HEK293 (cell line): ENCODE measurements at regions not wholly inside any gene's neighbourhood (a gene's known extent, or its start where the extent isn't known, plus 50 kb on each side); places are given as distances from the start of the nearest gene placed in this dataset.

ENCODE experiments used
- KLF1 ChIP-seq: fragments of 450-650 bp; formaldehyde crosslinking; IDR thresholded peaks from 2 replicates; pipeline ENCODE4 v1.5.1; 2016; ENCODE audit warnings: missing biosample characterization, missing genetic modification characterization
- REST ChIP-seq: fragments of 450-650 bp; formaldehyde crosslinking; IDR thresholded peaks from 2 replicates; pipeline ENCODE4 v1.5.1; 2016; ENCODE audit warnings: missing biosample characterization, missing genetic modification characterization
- ZNF223 ChIP-seq: fragments of 450-650 bp; formaldehyde crosslinking; IDR thresholded peaks from 2 replicates; pipeline ENCODE4 v1.5.1; 2016; ENCODE audit warnings: missing biosample characterization, missing genetic modification characterization
- ZNF274 ChIP-seq, 2 experiments: fragments of 200-500 bp in 1 of 2; fragments of 450-650 bp in 1 of 2; sonication (Bioruptor generic) in 1 of 2; formaldehyde crosslinking in 1 of 2; IDR thresholded peaks; 2 replicates each; pipeline versions ENCODE4 v1.5.1 to v1.6.1; 2014 to 2016; ENCODE audit warnings: borderline replicate concordance in 1 of 2, inconsistent platforms in 1 of 2, low read length in 1 of 2, missing biosample characterization in 1 of 2, missing genetic modification characterization in 1 of 2
- ZNF830 ChIP-seq: fragments of 450-650 bp; IDR thresholded peaks from 2 replicates; pipeline ENCODE4 v1.5.0; 2018; ENCODE audit warnings: missing biosample characterization, missing genetic modification characterization, low read depth, mild to moderate bottlenecking, moderate library complexity

DNA sequence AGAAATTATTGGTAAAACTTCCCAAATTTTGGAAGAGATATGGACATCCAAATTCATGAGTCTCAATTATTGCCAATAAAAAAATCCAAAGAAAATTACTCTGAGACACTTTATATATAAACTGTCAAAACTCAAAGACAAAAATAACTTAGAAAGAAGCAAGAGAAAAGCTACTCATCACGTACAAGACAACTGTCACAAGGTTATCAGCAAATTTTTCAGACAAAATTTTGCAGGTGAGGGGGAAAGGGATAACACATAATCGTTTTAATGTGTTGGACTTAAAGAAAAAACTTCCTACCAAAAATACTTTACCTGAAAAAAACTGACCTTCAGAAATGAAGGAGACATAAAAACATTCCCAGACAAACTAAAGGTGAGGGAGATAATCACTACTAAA is 272.5 kb downstream of the THBS2 start:
- TF ChIP-seq REST (tag by site-specific recombination) (no peak), ZNF274 (IDR thresholded peaks at IDR 0.05; ENCODE audit: low read length) (no peak), ZNF274 (tag by site-specific recombination; IDR thresholded peaks at IDR 0.05; ENCODE audit: borderline replicate concordance) (no peak), ZNF830 (tag by site-specific recombination) (no peak), KLF1 (tag by site-specific recombination) (no peak), ZNF223 (tag by site-specific recombination) (no peak)
